ENCODE measurements at regions not wholly inside any gene's neighbourhood (a gene's known extent, or its start where the extent isn't known, plus 50 kb on each side); places are given as distances from the start of the nearest gene placed in this dataset.

DNA sequence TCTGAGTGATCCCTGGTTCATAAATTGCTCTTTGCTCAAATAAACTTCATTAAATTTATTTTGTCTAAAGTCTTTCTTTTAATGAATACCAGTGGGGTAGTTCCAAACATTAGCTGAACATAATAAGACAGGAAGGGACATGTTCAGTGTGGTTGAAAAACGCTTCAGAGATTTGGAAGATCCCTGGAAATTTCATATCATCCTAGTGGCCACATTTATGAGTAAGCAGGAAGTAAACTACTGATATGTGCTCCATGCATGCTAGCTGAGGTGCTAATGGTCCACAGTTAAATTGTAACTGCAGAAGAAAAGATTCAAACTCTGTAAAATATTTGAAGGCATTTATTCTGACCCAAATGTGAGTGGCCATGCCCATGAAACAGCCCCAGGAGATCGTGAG is 1328.7 kb downstream of the ADGRL3 start:
- Histone ChIP-seq H4K20me1 (ENCODE audit: insufficient read depth, low read length) (no peaks in the 10 kb centered on the region), H3K79me2 (ENCODE audit: insufficient read depth, low read length) (no peaks in the 10 kb centered on the region), H3K27ac (ENCODE audit: low read depth, low read length) (no peak overlapping the region), H3K4me1 (ENCODE audit: insufficient read depth, low read length) (no peaks in the 10 kb centered on the region), H3K36me3 (ENCODE audit: insufficient read depth, low read length) (no peaks in the 10 kb centered on the region), H3K27me3 (ENCODE audit: insufficient read depth, low read length) (no peaks in the 10 kb centered on the region), H3K9me3 (ENCODE audit: low read depth, low read length) (no peaks in the 10 kb centered on the region), H3K4me3 (ENCODE audit: insufficient read depth, low read length) (no peak overlapping the region), H3K4me2 (ENCODE audit: insufficient read depth, low read length) (no peak overlapping the region), H2AFZ (ENCODE audit: low read length) (no peak overlapping the region)
- TF ChIP-seq, protein P1, sequence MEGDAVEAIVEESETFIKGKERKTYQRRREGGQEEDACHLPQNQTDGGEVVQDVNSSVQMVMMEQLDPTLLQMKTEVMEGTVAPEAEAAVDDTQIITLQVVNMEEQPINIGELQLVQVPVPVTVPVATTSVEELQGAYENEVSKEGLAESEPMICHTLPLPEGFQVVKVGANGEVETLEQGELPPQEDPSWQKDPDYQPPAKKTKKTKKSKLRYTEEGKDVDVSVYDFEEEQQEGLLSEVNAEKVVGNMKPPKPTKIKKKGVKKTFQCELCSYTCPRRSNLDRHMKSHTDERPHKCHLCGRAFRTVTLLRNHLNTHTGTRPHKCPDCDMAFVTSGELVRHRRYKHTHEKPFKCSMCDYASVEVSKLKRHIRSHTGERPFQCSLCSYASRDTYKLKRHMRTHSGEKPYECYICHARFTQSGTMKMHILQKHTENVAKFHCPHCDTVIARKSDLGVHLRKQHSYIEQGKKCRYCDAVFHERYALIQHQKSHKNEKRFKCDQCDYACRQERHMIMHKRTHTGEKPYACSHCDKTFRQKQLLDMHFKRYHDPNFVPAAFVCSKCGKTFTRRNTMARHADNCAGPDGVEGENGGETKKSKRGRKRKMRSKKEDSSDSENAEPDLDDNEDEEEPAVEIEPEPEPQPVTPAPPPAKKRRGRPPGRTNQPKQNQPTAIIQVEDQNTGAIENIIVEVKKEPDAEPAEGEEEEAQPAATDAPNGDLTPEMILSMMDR (IDR thresholded peaks at IDR 0.05; ENCODE audit: extremely low read depth, low read depth, low read length) = no peak
- DNase-seq (ENCODE audit: insufficient read length, low spot score, missing footprints) = no peak

DNA sequence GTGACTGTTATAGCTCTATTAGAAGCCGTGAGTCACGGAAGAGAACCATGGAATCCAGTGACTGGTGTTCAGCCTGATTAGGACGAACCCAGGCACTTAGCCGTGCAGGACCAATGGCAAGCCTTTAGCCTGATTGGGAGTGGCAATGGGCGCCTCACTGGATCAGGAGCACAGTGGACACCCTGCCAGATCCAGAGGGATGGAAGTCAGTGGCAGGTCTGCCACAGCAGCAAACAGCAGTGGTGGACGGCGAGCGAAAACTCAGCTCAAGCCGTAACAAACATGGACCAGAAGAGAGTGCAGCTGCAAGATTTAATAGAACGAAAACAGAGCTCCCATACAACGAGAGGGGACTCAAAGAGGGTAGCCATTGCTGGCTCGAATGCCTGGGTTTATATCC is 1326.5 kb downstream of the ADGRL3 start:
- Histone ChIP-seq H3K9me3 (ENCODE audit: low read depth, low read length) (no peaks in the 10 kb centered on the region), H3K27ac (ENCODE audit: low read depth, low read length) (no peak overlapping the region), H2AFZ (ENCODE audit: low read length) (no peak overlapping the region), H3K4me2 (ENCODE audit: insufficient read depth, low read length) (no peak overlapping the region), H3K4me1 (ENCODE audit: insufficient read depth, low read length) (no peaks in the 10 kb centered on the region), H3K79me2 (ENCODE audit: insufficient read depth, low read length) (no peaks in the 10 kb centered on the region), H3K27me3 (ENCODE audit: insufficient read depth, low read length) (no peaks in the 10 kb centered on the region), H4K20me1 (ENCODE audit: insufficient read depth, low read length) (no peaks in the 10 kb centered on the region), H3K36me3 (ENCODE audit: insufficient read depth, low read length) (no peaks in the 10 kb centered on the region), H3K4me3 (ENCODE audit: insufficient read depth, low read length) (no peak overlapping the region)
- TF ChIP-seq, protein P1 (IDR thresholded peaks at IDR 0.05; ENCODE audit: extremely low read depth, low read depth, low read length) = no peak
- DNase-seq (ENCODE audit: insufficient read length, low spot score, missing footprints) = no peak

DNA sequence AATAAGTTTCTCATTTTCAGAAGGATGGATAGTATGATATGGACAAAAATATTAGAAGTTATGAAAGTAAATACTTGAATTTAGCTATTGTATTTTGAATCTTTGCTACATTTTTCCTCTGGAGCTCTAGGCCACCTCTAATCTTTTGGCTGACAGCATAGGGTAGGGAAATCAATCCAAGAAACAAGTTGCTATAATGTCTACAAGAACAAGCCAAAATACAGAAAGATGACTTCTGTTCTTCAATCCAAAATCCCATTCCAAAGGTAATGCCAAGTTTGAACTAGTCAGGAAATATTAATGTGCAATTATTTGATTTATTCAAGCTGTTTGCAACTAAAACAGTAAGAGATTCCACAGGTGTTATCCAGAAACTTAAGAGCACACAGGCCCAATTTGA is 1323.1 kb downstream of the ADGRL3 start:
- TF ChIP-seq, protein P1 (IDR thresholded peaks at IDR 0.05; ENCODE audit: extremely low read depth, low read depth, low read length) = no peak
- Histone ChIP-seq H3K4me2 (ENCODE audit: insufficient read depth, low read length) (no peak overlapping the region), H3K9me3 (ENCODE audit: low read depth, low read length) (peaks cover 3% of the 10 kb centered on the region), H3K4me3 (ENCODE audit: insufficient read depth, low read length) (no peak overlapping the region), H3K27ac (ENCODE audit: low read depth, low read length) (no peak overlapping the region), H2AFZ (ENCODE audit: low read length) (no peak overlapping the region), H3K36me3 (ENCODE audit: insufficient read depth, low read length) (no peaks in the 10 kb centered on the region), H4K20me1 (ENCODE audit: insufficient read depth, low read length) (no peaks in the 10 kb centered on the region), H3K79me2 (ENCODE audit: insufficient read depth, low read length) (no peaks in the 10 kb centered on the region), H3K4me1 (ENCODE audit: insufficient read depth, low read length) (no peaks in the 10 kb centered on the region), H3K27me3 (ENCODE audit: insufficient read depth, low read length) (no peaks in the 10 kb centered on the region)
- no peak for DNase-seq (ENCODE audit: insufficient read length, low spot score, missing footprints)

- DNase-seq (ENCODE audit: insufficient read length, low spot score, missing footprints) = no peak
- no peaks in the 10 kb centered on the region for H4K20me1 ChIP-seq (ENCODE audit: insufficient read depth, low read length)
- H3K4me1 ChIP-seq (ENCODE audit: insufficient read depth, low read length) = no peaks in the 10 kb centered on the region
- H3K9me3 ChIP-seq (ENCODE audit: low read depth, low read length) = peaks cover 3% of the 10 kb centered on the region
- H3K36me3 ChIP-seq (ENCODE audit: insufficient read depth, low read length) = no peaks in the 10 kb centered on the region
- H3K4me2 ChIP-seq (ENCODE audit: insufficient read depth, low read length) = no peak overlapping the region
- TF ChIP-seq, protein P1 (IDR thresholded peaks at IDR 0.05; ENCODE audit: extremely low read depth, low read depth, low read length) = no peak
- H2AFZ ChIP-seq (ENCODE audit: low read length) = no peak overlapping the region
- no peak overlapping the region for H3K4me3 ChIP-seq (ENCODE audit: insufficient read depth, low read length)
- no peaks in the 10 kb centered on the region for H3K27me3 ChIP-seq (ENCODE audit: insufficient read depth, low read length)
- H3K79me2 ChIP-seq (ENCODE audit: insufficient read depth, low read length) = no peaks in the 10 kb centered on the region
- H3K27ac ChIP-seq (ENCODE audit: low read depth, low read length) = no peak overlapping the region
These were observed 1322.1 kb downstream of the ADGRL3 start for GRCh38 chr4:62522273-62522672.

Data from osteoblast (primary cell).